Neural crest cell (in vitro differentiated cells): ENCODE measurements at regions not wholly inside any gene's neighbourhood (a gene's known extent, or its start where the extent isn't known, plus 50 kb on each side); places are given as distances from the start of the nearest gene placed in this dataset.

ENCODE experiments used
- DNase-seq: peaks from one replicate; pipeline ENCODE4 v3.0.0; 2021; ENCODE audit warnings: low read depth, mixed read lengths, low spot score
- H3K27ac Mint-ChIP-seq: one replicate; pipeline ENCODE4 v1.8.0; 2021; ENCODE audit warnings: mild to moderate bottlenecking, mixed read lengths; ENCODE audit not compliant: unreplicated experiment
- H3K27me3 Mint-ChIP-seq: 2 replicates; pipeline ENCODE4 v1.8.0; 2021; ENCODE audit warnings: low read depth, mild to moderate bottlenecking, mixed read lengths
- H3K36me3 Mint-ChIP-seq: 2 replicates; pipeline ENCODE4 v1.8.0; 2021; ENCODE audit warnings: low read depth, mild to moderate bottlenecking, mixed read lengths
- H3K4me1 Mint-ChIP-seq: 2 replicates; pipeline ENCODE4 v1.8.0; 2021; ENCODE audit warnings: mixed read lengths
- H3K4me3 Mint-ChIP-seq: one replicate; pipeline ENCODE4 v1.8.0; 2021; ENCODE audit warnings: mild to moderate bottlenecking, mixed read lengths
- H3K9me3 Mint-ChIP-seq: 2 replicates; pipeline ENCODE4 v1.8.0; 2021; ENCODE audit warnings: mixed read lengths
- TF ChIP-seq, protein P1 (sequence below): fragments of 200-600 bp; sonication (generic); conservative IDR thresholded peaks from 2 replicates; pipeline ENCODE4 v1.5.0; 2021; ENCODE audit warnings: antibody characterized with exemption, mild to moderate bottlenecking

DNA sequence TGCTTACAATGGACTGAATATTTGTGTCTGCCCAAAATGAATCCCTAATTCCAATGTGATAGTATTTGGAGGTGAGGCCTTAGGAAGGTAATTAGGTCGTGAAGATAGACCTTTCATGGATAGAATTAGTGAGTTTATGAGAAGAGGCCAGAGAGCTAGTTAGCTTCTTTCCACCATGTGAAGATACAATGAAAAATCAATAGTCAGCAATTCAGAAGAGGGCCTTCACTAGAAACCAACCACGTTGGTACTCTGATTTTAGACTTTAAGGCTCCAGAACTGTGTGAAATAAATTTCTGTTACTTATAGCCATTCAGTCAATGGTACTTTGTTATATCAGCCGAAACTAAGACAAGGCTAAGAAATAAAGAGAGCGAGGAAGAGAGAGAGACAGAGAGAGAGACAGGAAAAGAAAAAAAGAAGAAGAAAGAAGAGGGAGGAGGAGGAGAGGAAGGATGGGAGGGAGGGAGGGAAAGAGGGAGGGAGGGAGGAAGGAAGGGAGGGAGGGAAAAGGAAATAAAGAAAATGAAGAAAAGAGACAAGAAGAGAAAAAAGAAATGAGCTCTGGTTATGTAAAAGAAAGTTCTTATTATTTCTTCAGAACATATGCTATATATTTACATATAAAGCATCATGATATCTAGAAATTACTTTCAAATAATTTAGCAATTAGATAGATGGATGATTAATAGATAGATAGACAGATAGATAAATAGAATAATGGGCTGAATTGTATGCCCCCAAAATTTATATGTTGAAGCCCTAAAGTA lies 1725.3 kb downstream of the EFNA5 start:
- H3K36me3 Mint-ChIP-seq = no peaks in the 10 kb centered on the region
- no peaks in the 10 kb centered on the region for H3K4me1 Mint-ChIP-seq
- H3K27ac Mint-ChIP-seq = no peak overlapping the region
- H3K9me3 Mint-ChIP-seq = peaks cover 2% of the 10 kb centered on the region
- TF ChIP-seq, protein P1, sequence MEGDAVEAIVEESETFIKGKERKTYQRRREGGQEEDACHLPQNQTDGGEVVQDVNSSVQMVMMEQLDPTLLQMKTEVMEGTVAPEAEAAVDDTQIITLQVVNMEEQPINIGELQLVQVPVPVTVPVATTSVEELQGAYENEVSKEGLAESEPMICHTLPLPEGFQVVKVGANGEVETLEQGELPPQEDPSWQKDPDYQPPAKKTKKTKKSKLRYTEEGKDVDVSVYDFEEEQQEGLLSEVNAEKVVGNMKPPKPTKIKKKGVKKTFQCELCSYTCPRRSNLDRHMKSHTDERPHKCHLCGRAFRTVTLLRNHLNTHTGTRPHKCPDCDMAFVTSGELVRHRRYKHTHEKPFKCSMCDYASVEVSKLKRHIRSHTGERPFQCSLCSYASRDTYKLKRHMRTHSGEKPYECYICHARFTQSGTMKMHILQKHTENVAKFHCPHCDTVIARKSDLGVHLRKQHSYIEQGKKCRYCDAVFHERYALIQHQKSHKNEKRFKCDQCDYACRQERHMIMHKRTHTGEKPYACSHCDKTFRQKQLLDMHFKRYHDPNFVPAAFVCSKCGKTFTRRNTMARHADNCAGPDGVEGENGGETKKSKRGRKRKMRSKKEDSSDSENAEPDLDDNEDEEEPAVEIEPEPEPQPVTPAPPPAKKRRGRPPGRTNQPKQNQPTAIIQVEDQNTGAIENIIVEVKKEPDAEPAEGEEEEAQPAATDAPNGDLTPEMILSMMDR = no peak
- no peak overlapping the region for H3K4me3 Mint-ChIP-seq
- DNase-seq = no peak
- no peaks in the 10 kb centered on the region for H3K27me3 Mint-ChIP-seq

DNA sequence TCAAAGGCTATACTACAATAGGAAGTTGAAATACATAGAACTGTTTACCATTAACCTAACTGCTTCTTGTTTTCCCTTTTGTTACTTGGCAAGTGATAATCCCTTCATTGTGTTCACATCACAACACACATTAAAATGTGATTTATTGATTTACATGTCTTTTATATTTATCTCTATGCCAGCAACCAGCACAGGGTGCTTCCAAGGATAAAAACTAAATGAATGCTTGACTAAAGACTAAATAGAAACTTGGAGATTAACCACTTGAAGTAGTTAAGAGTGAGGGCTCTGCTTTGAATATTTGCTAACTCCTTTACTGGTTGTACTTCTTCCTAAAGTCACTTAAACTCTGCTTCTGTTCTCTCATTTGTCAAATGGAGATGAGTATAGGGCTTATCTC lies 1730.6 kb downstream of the EFNA5 start:
- peaks cover 10% of the 10 kb centered on the region for H3K9me3 Mint-ChIP-seq
- H3K36me3 Mint-ChIP-seq = peaks cover 3% of the 10 kb centered on the region
- H3K4me3 Mint-ChIP-seq = no peak overlapping the region
- no peaks in the 10 kb centered on the region for H3K27me3 Mint-ChIP-seq
- no peak overlapping the region for H3K27ac Mint-ChIP-seq
- no peaks in the 10 kb centered on the region for H3K4me1 Mint-ChIP-seq
- TF ChIP-seq, protein P1 = no peak
- no peak for DNase-seq

DNA sequence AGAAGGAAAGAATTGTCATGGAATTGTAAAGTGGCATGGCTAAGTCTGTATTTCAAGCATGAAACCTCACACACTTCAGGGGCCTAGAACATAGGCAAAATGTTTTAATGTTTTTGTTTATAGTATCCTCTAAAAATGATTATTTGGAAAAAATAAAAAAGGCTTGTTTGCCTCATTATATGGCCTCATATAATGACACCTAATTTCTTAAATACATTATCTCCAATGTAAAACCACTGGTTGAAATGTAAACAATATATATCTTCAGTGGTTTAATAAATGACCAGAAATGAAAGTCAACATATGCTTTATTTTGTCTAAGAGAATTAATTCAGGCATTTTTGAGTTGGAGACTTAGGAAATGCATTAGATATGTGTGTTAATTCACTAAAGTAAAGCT lies 1736.6 kb downstream of the EFNA5 start:
- Mint-ChIP-seq H3K4me1 (no peaks in the 10 kb centered on the region), H3K4me3 (no peak overlapping the region), H3K36me3 (peaks cover 3% of the 10 kb centered on the region), H3K9me3 (peaks cover 8% of the 10 kb centered on the region), H3K27me3 (no peaks in the 10 kb centered on the region), H3K27ac (no peak overlapping the region)
- TF ChIP-seq, protein P1 = no peak
- no peak for DNase-seq

DNA sequence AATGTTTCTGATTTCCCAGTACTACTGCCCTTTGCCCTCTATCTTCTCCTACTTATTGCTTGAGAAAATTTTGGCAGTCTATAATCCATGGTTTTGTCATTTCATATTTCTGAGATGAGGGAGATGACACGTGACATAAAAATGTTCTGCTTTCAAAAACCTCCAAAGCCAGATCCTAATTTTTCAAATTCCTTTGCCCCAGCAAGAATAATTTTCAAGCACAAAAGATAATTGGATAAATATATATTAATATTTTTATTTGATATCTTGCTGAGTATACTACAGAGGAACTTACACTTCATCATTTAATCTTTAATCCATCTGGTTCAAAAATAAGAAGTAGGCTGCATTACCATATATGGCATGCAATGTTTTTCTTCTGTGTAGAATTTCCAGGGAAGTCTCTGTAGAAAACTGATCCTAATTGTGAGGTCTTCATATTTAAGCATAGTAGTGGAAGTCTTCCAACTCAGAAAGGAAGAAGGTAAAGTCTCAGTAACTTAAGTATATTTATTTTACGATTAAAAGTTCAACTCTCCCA lies 1738.8 kb downstream of the EFNA5 start:
- TF ChIP-seq, protein P1 = no peak
- DNase-seq = no peak
- no peaks in the 10 kb centered on the region for H3K27me3 Mint-ChIP-seq
- no peaks in the 10 kb centered on the region for H3K9me3 Mint-ChIP-seq
- no peak overlapping the region for H3K4me3 Mint-ChIP-seq
- no peaks in the 10 kb centered on the region for H3K4me1 Mint-ChIP-seq
- H3K27ac Mint-ChIP-seq = no peak overlapping the region
- no peaks in the 10 kb centered on the region for H3K36me3 Mint-ChIP-seq

DNA sequence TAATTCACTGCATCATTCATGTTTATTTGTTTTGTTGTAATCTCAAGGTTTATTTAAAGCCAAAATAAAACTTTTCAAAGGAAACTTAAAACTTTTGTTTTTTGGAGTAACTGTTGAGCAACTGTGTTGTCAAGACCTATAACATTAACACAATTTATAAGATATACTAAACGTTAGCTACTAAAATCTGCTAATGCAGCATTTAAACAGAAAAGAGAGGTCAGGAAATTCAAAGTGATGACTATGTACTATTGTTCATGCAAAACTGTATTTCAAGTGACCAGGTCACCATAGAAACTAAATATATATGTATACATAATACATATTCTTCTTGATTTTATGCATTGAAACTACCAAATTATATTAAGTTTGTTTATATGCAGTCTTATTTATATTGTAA lies 1740.9 kb downstream of the EFNA5 start:
- DNase-seq = no peak
- TF ChIP-seq, protein P1 = no peak
- Mint-ChIP-seq H3K4me1 (no peaks in the 10 kb centered on the region), H3K4me3 (no peak overlapping the region), H3K9me3 (no peaks in the 10 kb centered on the region), H3K36me3 (no peaks in the 10 kb centered on the region), H3K27ac (no peak overlapping the region), H3K27me3 (no peaks in the 10 kb centered on the region)
